Panc1 (cell line): ENCODE measurements at regions not wholly inside any gene's neighbourhood (a gene's known extent, or its start where the extent isn't known, plus 50 kb on each side); places are given as distances from the start of the nearest gene placed in this dataset.

ENCODE experiments used
- ATAC-seq: fragments of 200-7000 bp; cut with Tn5 transposase; 2 replicates; pipeline ENCODE4 v1.9.1; 2020; ENCODE audit warnings: mild to moderate bottlenecking, moderate library complexity
- BruUV-seq: library from RNA; stranded (reverse); fragments of 400-500 nt; replicated peaks from 2 replicates; lab custom pipeline; 2021; lab: Mats Ljungman, UMichigan
- CTCF ChIA-PET: fragments of 300-600 bp; sonication (Branson Sonifier 250); formaldehyde crosslinking; loops from one replicate; lab custom pipeline; 2022; ENCODE audit warnings: antibody characterized with exemption; lab: Charles Lee
- POLR2A ChIA-PET: fragments of 300-600 bp; sonication (Branson Sonifier 250); formaldehyde crosslinking; loops from one replicate; lab custom pipeline; 2022; ENCODE audit warnings: antibody characterized with exemption; lab: Charles Lee
- DNase-seq: peaks from one replicate; pipeline ENCODE4 v3.0.0-alpha.2; 2010; ENCODE audit warnings: low read depth, low spot score
- H3K27ac ChIP-seq: 2 replicates; pipeline ENCODE4 v1.5.1; 2011; ENCODE audit warnings: mild to moderate bottlenecking, low read length, inconsistent platforms
- H3K27me3 ChIP-seq: fragments of 200-500 bp; sonication (Bioruptor generic); 2 replicates; pipeline ENCODE4 v1.6.0; 2014; ENCODE audit warnings: low read length, inconsistent platforms; ENCODE audit not compliant: control insufficient read depth, insufficient read depth
- H3K36me3 ChIP-seq: fragments of 200-500 bp; sonication (Bioruptor generic); 2 replicates; pipeline ENCODE4 v1.5.1; 2014; ENCODE audit warnings: inconsistent platforms, mild to moderate bottlenecking, low read length, moderate library complexity; ENCODE audit not compliant: control insufficient read depth, insufficient read depth
- H3K4me1 ChIP-seq: 2 replicates; pipeline ENCODE4 v1.5.1; 2011; ENCODE audit warnings: inconsistent platforms, mild to moderate bottlenecking, low read length, moderate library complexity; ENCODE audit not compliant: control insufficient read depth, insufficient read depth
- H3K4me3 ChIP-seq, 2 experiments: 2 replicates each; pipeline ENCODE4 v1.5.1; 2011 to 2012; ENCODE audit warnings: low read depth in 2 of 2, low read length in 2 of 2, mild to moderate bottlenecking in 2 of 2, inconsistent platforms in 1 of 2, moderate library complexity in 1 of 2
- H3K9me3 ChIP-seq: fragments of 200-500 bp; sonication (Bioruptor generic); 2 replicates; pipeline ENCODE4 v1.5.1; 2014; ENCODE audit warnings: low read depth, mild to moderate bottlenecking, inconsistent platforms, low read length, moderate library complexity; ENCODE audit not compliant: control insufficient read depth, insufficient read depth
- CTCF ChIP-seq: fragments of 450-650 bp; IDR thresholded peaks from 2 replicates; pipeline ENCODE4 v1.5.1; 2017; ENCODE audit warnings: mild to moderate bottlenecking
- POLR2AphosphoS5 ChIP-seq: IDR thresholded peaks from 2 replicates; pipeline ENCODE4 v1.6.1; 2012; ENCODE audit warnings: mild to moderate bottlenecking, low read depth, low read length, moderate library complexity
- REST ChIP-seq, 2 experiments: IDR thresholded peaks; 2 replicates each; pipeline ENCODE4 v1.6.1; 2011 to 2012; ENCODE audit warnings: low read depth in 2 of 2, control low read depth in 1 of 2, low read length in 1 of 2, mild to moderate bottlenecking in 1 of 2, moderate library complexity in 1 of 2; ENCODE audit not compliant: insufficient read depth in 1 of 2
- SIN3A ChIP-seq: IDR thresholded peaks from 2 replicates; pipeline ENCODE4 v1.6.1; 2012; ENCODE audit warnings: low read depth, mild to moderate bottlenecking, low read length, moderate library complexity, borderline replicate concordance; ENCODE audit not compliant: insufficient read depth
- TCF7L2 ChIP-seq: IDR thresholded peaks from 2 replicates; pipeline ENCODE4 v1.6.1; 2011; ENCODE audit warnings: mild to moderate bottlenecking, low read depth, low read length, inconsistent platforms
- in situ Hi-C: cut with HindIII; loops from 2 replicates; pipeline ENCODE4 v1.10.0; 2016; ENCODE audit warnings: low sequenced_read_pairs, low pct_unique_long_range_greater_than_20kb
- intact Hi-C: fragments of 100-400 bp; cut with micrococcal nuclease; formaldehyde crosslinking; loops from one replicate; pipeline ENCODE4 v1.10.0; 2022; ENCODE audit not compliant: unreplicated experiment

DNA sequence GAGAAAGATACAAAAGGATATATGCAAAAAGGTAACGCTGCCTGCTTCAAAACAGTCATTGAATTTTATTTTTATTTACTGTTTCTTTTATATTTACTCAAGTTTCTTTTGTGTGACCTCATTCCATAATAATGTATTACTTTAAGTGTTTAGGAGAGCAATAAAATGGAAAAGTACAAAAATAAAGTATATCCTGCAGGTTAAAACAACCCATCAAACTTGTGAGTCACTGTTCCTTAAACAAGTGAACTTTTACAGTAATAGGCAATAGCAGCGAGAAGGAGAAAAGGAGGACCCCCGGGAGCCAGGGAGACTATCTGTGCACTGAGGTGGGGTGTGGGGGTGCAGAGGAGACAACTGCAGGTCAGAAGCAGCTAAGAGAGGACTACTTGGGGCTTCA is 124.5 kb downstream of the EN1 start:
- ATAC-seq (no peak), DNase-seq (no peak)
- intact Hi-C loops, result no loop called here
- H3K4me1 ChIP-seq, result no peaks in the 10 kb centered on the region
- H3K36me3 ChIP-seq, result no peaks in the 10 kb centered on the region
- POLR2A ChIA-PET, result no interaction called here
- H3K27me3 ChIP-seq, result no peaks in the 10 kb centered on the region
- in situ Hi-C loops, result no loop called here
- H3K27ac ChIP-seq, result no peak overlapping the region
- H3K4me3 ChIP-seq, result no peak overlapping the region
- CTCF ChIA-PET, result no interaction called here
- TF ChIP-seq SIN3A (no peak), TCF7L2 (no peak), CTCF (no peak), REST (IDR thresholded peaks at IDR 0.05; ENCODE audit: insufficient read depth in 1 of 2, low read depth in 2 of 2, low read length in 1 of 2) (no peak), POLR2AphosphoS5 (no peak)
- 0 out of 2 replicates have a peak, but pooled peaks cover 4% of the 10 kb centered on the region for H3K9me3 ChIP-seq
- no TSS peak for BruUV-seq

DNA sequence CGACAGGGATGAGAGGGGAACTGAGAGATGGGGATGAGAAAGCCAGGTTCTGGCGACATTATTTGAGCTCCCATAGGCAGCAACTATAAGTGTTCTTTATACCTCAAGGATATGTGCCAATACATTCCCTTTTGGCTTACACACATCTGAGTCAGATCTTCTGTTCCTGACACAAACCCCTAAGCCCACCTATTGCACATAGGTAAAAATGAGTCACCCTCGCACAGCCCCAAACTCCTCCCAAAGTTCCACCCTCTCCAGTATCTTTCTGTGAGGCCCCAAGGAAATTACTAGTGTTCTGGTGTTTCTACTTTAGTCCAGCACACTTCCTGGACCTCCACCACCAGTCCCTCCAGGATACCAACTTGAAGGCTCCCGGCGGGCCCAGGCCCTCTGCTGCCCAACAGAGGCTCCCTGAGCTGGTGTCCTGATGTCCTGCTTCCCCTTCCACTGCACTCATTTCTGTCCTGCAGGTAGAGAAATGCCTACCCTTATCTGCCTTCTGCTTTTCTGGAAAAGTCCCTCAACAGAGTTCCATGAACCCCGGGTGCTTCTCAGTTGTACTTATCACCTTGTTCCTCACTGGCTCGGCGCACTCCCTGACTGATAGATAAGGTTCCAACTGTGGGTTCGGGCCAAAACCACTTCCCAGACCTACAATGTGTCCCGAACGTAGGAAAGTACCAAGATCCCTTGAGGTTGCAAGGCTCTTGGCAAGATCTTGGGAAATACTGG is 125.5 kb downstream of the EN1 start:
- Histone ChIP-seq H3K4me1 (no peaks in the 10 kb centered on the region), H3K27me3 (no peaks in the 10 kb centered on the region), H3K36me3 (no peaks in the 10 kb centered on the region), H3K9me3 (no peaks in the 10 kb centered on the region), H3K27ac (no peak overlapping the region), H3K4me3 (no peak overlapping the region)
- no peak for ATAC-seq
- TF ChIP-seq SIN3A, result no peak
- no peak for TF ChIP-seq REST (IDR thresholded peaks at IDR 0.05; ENCODE audit: insufficient read depth in 1 of 2, low read depth in 2 of 2, low read length in 1 of 2)
- no peak for TF ChIP-seq TCF7L2
- TF ChIP-seq CTCF, result no peak
- TF ChIP-seq POLR2AphosphoS5, result no peak
- BruUV-seq, result no TSS peak
- intact Hi-C loops, result no loop called here
- in situ Hi-C loops, result no loop called here
- no peak for DNase-seq
- CTCF ChIA-PET, result no interaction called here
- POLR2A ChIA-PET, result no interaction called here
